G401.6 (cell line): ENCODE measurements at regions not wholly inside any gene's neighbourhood (a gene's known extent, or its start where the extent isn't known, plus 50 kb on each side); places are given as distances from the start of the nearest gene placed in this dataset.
A peak's percentile ranks its signal among the peaks of the same experiment; 100 is the strongest.

ENCODE experiments used
- FAIRE-seq: peaks from 2 replicates; lab custom pipeline; 2012; peaks lifted over from hg19 to GRCh38; lab: Jason Lieb, UNC

DNA sequence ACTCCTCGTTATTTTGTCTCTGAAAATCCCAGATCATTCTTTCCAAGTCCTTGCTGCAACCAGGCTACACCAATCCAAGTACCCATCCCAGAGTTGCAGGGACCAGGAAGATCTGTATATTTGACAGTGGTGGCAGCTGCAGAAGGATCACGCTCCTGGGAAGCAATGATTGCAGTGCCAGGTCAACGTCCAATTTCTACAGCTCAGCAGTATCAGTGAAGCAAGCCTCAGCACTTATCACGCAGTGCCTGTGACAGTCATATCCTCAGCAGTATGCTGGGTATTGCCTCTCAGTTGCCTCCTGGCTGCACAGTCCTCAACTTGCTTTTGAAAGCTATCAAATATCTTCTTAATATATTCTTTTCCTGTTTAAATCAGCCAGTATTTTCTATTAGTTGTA, 66.7 kb downstream of the BARHL2 start:
- no peak for FAIRE-seq

GRCh38 chr1:90640325-90640724, 76.8 kb downstream of the BARHL2 start:
- no peak for FAIRE-seq

DNA sequence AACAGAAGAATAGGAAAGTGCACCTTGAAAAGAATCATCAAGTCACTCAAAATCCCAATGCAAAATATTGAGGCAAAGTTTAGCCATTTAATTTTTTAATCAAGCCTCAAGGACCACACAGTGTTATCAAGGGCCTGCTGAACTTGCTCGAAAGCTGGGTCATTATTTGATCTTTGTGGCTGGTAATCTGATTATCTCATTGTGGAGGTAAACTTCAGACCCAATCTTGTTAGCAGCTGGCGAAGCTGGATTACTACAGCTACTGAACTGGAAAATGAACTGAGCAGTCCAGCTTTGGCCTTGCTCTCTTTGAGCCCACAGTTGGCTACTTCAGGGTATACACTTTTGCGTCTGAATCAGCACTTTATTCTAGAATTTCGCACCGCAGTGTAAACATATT, 94.4 kb downstream of the BARHL2 start:
- FAIRE-seq, result no peak

- FAIRE-seq, result no peak
Measured at GRCh38 chr1:90621986-90622385, 95.1 kb downstream of the BARHL2 start.

DNA sequence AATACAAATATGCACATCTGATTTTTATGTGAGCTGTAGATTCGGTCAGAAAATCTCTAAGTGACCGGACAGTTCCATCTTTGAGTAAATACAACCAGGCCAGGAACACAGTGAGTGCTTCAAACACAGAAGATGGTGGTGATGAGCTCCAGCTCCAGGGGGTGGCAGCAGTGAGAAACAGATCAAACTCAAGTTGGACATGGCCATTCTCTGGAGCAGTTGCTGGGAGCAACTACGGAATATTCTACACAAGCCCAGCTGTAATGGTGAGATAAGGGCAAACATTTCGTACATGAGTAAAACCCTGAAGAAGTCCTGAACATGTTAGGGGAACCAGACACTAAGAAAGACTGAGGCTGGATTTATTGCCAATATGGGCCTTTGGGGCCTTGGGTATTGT, 100.7 kb downstream of the BARHL2 start:
- FAIRE-seq, result no peak

GRCh38 chr1:90614872-90615271, 102.2 kb downstream of the BARHL2 start:
- FAIRE-seq, result no peak

GRCh38 chr1:90613371-90613770, 103.7 kb downstream of the BARHL2 start:
- no peak for FAIRE-seq

DNA sequence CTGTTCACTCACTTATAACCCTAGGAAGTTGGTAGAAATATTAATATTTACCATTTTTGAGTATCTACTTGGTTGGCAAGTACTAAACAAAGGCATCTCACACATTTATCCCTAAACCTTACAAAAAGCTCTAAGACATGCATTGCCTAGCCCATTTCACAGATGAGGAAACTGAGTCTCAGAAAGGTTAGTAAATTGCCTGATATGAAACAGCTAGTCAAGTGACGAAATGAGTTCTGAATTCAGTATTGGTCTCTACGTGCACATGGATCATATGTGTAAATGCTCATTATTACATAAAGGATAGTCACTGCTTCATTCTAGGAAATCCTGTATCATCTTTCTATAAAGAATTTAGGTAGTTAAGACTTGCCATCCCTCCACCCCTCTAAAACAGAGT, 105.1 kb downstream of the BARHL2 start:
- no peak for FAIRE-seq

DNA sequence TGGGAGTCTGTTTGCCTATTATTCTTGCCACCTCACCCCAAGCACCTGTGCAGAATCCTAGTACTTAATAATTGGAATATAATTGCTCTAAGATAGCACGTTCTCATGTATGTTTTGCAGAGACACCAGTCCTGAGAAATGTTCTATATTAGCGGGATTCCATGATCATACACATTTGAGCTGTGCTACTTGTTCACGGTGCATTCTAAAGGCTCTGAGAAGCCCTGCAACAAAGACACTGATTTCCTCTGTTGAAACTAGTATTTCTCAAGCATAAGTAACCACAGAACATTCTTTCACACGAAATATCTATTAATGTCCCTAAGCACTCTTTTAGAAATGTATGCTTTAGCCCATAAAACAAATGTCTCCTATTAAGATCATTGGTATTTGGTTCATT, 109.4 kb downstream of the BARHL2 start:
- no peak for FAIRE-seq

- no peak for FAIRE-seq
Measured at GRCh38 chr1:90605070-90605469, 112.0 kb downstream of the BARHL2 start.

DNA sequence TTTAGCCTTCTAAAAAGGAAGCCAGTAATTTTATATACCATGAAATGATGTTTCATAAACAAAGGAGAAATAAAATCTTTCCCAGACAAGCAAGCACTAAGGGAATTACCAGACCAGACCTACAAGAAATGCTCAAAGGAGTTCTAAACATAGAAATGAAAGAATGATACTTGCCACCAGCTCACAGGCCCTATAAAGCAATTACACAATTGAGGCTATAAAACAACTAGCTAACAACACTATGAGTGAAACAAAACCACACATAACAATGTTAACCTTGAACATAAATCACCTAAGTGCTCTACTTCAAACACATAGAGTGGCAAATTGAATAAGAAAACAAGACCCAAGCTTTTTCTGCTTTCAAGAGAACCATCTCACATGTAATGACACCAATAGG, 123.8 kb downstream of the BARHL2 start:
- FAIRE-seq, result no peak

DNA sequence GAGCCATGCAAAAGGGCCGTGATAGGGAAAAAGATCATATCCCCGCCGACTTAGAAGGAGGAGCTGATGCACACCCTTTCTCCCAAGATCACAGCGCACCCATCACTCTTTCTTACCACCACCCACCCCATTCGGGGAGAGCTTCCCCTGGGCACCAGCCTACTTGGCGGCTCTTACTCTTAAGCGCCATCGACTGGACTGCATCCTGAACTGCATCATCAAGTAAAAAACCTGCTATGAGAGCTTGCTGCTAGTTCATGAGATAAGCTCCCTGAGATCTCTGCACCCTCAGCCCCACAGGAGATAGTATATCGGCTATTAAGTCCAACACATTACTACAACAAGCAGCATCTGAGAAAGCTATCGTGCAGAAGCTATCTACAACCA, 125.1 kb downstream of the BARHL2 start:
- no peak for FAIRE-seq

DNA sequence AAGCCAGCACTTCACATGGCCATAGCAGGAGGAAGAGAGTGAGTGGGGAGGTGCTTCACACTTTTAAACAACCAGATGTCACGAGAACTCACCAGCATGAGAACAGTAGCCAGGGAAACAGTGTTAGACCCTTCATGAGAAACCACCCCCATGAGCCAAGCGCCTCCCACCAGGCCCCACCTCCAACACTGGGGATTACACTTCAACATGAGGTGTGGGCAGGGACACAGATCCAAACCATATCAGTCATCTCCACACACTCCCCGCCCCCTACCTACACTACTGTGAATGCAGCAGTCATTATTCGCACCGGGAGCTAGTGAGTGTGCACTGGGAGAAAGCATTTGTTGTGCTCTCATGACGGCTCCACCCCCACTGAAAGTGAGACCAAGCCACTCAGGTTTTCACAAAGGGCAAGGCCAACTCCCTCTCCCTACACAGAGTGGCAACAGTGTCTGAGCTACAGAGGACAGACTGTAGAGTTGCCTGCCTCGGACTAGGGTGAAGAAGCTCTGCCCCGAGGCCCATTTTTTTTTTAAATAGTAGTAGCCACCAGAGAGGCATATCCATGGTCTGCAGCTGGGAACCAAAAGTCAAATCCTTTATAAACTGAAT, 125.6 kb downstream of the BARHL2 start:
- no peak for FAIRE-seq

GRCh38 chr1:90580176-90580575, 136.9 kb downstream of the BARHL2 start:
- no peak for FAIRE-seq

- FAIRE-seq, result peak; percentile 80
Measured at GRCh38 chr1:90579212-90579802, 137.8 kb downstream of the BARHL2 start.

- FAIRE-seq, result no peak
Measured at GRCh38 chr1:90574692-90575370, 142.3 kb downstream of the BARHL2 start.

- no peak for FAIRE-seq
Measured at GRCh38 chr1:90573736-90574135, 143.4 kb downstream of the BARHL2 start.

DNA sequence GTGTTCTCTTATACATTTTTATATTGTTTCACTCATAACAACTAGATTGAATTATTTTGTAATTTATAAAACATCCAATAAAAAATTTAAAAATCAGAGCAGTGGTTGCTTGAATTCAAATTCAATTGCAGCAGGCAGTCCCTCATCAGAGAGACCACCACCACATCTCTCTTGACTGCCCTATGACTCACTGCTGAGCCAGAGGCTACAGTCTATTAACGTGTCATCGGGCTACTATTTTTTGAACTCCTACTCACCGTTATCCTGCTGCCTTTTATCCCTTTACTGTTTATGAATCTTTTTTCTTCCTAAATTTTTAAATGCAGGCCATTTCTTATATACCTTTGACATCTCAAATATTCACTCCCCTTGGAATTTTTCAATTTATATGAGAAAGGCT, 144.7 kb downstream of the BARHL2 start:
- FAIRE-seq, result no peak

GRCh38 chr1:90568436-90568835, 148.7 kb downstream of the BARHL2 start:
- FAIRE-seq, result no peak

DNA sequence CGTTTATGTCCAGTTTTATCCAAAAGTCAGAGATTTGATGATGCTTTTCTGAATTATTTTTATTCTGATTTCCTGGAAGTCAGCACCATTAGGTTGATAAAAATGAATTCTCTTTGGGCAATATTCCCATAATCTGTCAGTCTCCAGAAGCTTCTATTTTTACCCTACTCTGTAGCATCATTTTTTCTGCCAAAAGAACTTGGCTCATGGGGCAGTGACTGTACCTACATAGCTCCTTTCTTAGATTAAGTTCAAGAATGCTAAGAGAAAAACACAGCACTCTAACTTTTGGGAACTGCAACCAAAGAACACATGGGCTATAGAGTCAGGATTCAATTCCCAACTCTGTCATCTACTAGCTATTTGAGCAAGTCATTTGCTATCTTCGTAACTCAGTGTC, 152.9 kb downstream of the BARHL2 start:
- FAIRE-seq, result no peak

DNA sequence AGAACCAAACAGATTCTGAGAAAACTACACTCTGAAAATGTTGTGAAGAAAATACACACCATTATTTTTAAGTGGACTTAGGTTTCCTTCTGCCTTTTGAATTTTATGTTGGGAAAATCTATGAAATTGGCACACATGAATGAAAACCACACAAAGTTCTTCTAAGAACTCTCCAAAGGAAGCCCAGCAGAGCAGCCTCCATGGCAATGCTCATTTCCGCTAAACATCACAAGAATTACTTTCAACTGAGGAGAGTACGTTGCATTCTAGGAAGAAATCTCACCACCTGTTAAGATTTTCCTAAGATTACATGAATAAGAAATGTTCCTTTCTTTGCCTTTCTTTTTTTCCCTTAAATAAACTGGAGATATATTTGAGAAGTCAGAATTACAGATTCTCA, 154.2 kb downstream of the BARHL2 start:
- FAIRE-seq, result no peak

- FAIRE-seq, result no peak
Measured at GRCh38 chr1:90561911-90562310, 155.2 kb downstream of the BARHL2 start.

DNA sequence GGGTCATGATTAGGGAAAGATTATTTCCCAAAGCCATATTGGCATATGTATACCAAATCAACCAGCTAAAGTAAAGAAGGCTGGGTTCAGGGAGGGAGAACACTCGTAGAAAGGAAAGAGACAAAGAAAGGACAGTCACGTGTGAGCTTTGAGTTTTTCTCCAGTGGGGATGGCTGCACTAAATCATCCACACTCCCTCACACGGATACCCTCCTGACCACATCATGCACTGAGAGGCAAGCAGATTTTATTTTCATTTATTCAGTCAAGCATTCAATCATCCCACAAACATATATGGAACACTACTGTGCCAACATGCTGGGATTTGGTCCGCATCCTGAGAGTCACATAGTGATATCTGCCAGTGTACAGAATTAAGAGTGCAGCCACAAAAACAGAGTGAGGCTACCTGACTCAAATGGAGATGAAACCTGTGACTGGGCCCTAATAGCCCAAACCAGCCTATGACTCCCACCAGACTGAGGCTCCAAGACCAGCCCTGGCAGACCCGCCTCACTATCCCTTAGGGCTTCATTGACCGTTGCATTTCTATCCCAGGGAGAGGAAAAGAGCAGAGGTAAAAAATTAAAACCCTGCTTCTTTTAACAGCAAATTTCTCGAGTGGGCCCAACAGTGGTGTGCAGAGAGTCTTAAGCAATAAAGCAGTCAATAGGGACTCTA, 155.9 kb downstream of the BARHL2 start:
- FAIRE-seq, result no peak
